A673 (cell line): ENCODE measurements at regions not wholly inside any gene's neighbourhood (a gene's known extent, or its start where the extent isn't known, plus 50 kb on each side); places are given as distances from the start of the nearest gene placed in this dataset.

Experiments
- BruUV-seq: library from RNA; stranded (reverse); fragments of 400-500 nt; replicated peaks from 2 replicates; lab custom pipeline; 2021; lab: Mats Ljungman, UMichigan
- CTCF ChIA-PET: fragments of 300-600 bp; sonication (Branson Sonifier 250); formaldehyde crosslinking; loops from one replicate; lab custom pipeline; 2022; ENCODE audit warnings: antibody characterized with exemption; lab: Charles Lee
- POLR2A ChIA-PET: fragments of 300-600 bp; sonication (Branson Sonifier 250); formaldehyde crosslinking; loops from one replicate; lab custom pipeline; 2022; ENCODE audit warnings: antibody characterized with exemption; ENCODE audit not compliant: low non-redundant PET; lab: Charles Lee
- DNase-seq: peaks from one replicate; pipeline ENCODE4 v3.0.0-alpha.2; 2015; ENCODE audit warnings: low spot score
- H3K27ac ChIP-seq: fragments of 200-600 bp; sonication (generic); 2 replicates; pipeline ENCODE4 v1.5.1; 2016; ENCODE audit warnings: mixed run types, low read depth, mild to moderate bottlenecking, mixed read lengths, antibody characterized with exemption, low read length; ENCODE audit not compliant: poor library complexity, severe bottlenecking
- H3K27me3 ChIP-seq: fragments of 200-600 bp; sonication (generic); replicated peaks from 2 replicates; pipeline ENCODE4 v1.6.1; 2017; ENCODE audit warnings: mixed run types, low read depth, mild to moderate bottlenecking, mixed read lengths, antibody characterized with exemption, low read length; ENCODE audit not compliant: insufficient read depth, poor library complexity
- H3K36me3 ChIP-seq: fragments of 200-600 bp; sonication (generic); 2 replicates; pipeline ENCODE4 v1.6.1; 2016; ENCODE audit warnings: mixed run types, mild to moderate bottlenecking, mixed read lengths, antibody characterized with exemption, low read length; ENCODE audit not compliant: insufficient read depth, poor library complexity, severe bottlenecking
- H3K4me1 ChIP-seq: fragments of 200-600 bp; sonication (generic); 2 replicates; pipeline ENCODE4 v1.6.1; 2017; ENCODE audit warnings: mixed run types, mild to moderate bottlenecking, mixed read lengths, antibody characterized with exemption, low read length; ENCODE audit not compliant: insufficient read depth, poor library complexity, severe bottlenecking
- H3K4me3 ChIP-seq: fragments of 200-600 bp; sonication (generic); 2 replicates; pipeline ENCODE4 v1.5.1; 2016; ENCODE audit warnings: low read depth, mixed run types, mild to moderate bottlenecking, mixed read lengths, low read length; ENCODE audit not compliant: poor library complexity, severe bottlenecking
- H3K9me3 ChIP-seq: fragments of 200-600 bp; sonication (generic); 2 replicates; pipeline ENCODE4 v1.6.1; 2016; ENCODE audit warnings: mixed run types, low read depth, mild to moderate bottlenecking, mixed read lengths, antibody characterized with exemption, low read length; ENCODE audit not compliant: poor library complexity, severe bottlenecking
- EZH2 ChIP-seq: fragments of 200-600 bp; sonication (generic); IDR thresholded peaks from 2 replicates; pipeline ENCODE4 v1.6.1; 2017; ENCODE audit warnings: borderline replicate concordance, low read depth, mild to moderate bottlenecking, mixed read lengths, antibody characterized with exemption, low read length; ENCODE audit not compliant: poor library complexity, severe bottlenecking
- intact Hi-C: fragments of 100-400 bp; cut with micrococcal nuclease; formaldehyde crosslinking; loops from one replicate; pipeline ENCODE4 v1.10.0; 2022; ENCODE audit not compliant: unreplicated experiment
- TF ChIP-seq, protein P1 (sequence below): fragments of 300-800, 200-600 bp; sonication (generic); conservative IDR thresholded peaks from 2 replicates; pipeline ENCODE4 v1.5.1; 2017; ENCODE audit warnings: low read depth, mild to moderate bottlenecking, antibody characterized with exemption, low read length, moderate library complexity, mixed read lengths

DNA sequence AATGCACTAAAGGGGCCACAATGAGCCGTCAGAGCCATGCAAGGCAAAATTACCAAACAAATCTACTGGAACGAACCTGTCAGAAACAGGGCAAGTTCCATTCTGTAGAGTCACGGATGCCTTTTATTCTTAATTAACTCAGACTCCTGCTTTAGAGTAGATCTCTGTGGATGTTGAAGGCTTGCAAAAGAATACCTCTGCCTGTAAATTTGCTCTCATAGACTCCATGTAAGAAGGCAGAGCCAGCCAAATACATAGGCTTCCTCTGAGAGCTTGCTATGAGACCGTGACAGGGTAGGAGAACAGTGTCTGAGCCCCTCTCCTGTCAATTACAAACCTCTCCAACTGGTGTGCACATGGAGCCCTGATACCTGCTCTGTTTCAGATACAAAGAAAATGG, 787.9 kb upstream of the POM121L12 start:
- DNase-seq, result no peak
- H3K36me3 ChIP-seq, result no peaks in the 10 kb centered on the region
- peaks cover 42% of the 10 kb centered on the region for H3K9me3 ChIP-seq
- intact Hi-C loops, result no loop called here
- no peaks in the 10 kb centered on the region for H3K27me3 ChIP-seq
- BruUV-seq, result no TSS peak
- CTCF ChIA-PET, result no interaction called here
- TF ChIP-seq, protein P1, sequence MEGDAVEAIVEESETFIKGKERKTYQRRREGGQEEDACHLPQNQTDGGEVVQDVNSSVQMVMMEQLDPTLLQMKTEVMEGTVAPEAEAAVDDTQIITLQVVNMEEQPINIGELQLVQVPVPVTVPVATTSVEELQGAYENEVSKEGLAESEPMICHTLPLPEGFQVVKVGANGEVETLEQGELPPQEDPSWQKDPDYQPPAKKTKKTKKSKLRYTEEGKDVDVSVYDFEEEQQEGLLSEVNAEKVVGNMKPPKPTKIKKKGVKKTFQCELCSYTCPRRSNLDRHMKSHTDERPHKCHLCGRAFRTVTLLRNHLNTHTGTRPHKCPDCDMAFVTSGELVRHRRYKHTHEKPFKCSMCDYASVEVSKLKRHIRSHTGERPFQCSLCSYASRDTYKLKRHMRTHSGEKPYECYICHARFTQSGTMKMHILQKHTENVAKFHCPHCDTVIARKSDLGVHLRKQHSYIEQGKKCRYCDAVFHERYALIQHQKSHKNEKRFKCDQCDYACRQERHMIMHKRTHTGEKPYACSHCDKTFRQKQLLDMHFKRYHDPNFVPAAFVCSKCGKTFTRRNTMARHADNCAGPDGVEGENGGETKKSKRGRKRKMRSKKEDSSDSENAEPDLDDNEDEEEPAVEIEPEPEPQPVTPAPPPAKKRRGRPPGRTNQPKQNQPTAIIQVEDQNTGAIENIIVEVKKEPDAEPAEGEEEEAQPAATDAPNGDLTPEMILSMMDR, result no peak
- no peak for TF ChIP-seq EZH2
- POLR2A ChIA-PET, result no interaction called here
- no peaks in the 10 kb centered on the region for H3K4me1 ChIP-seq
- H3K27ac ChIP-seq, result no peak overlapping the region
- no peak overlapping the region for H3K4me3 ChIP-seq

GRCh38 chr7:52243685-52244084, 791.7 kb upstream of the POM121L12 start:
- BruUV-seq, result no TSS peak
- H3K27ac ChIP-seq, result no peak overlapping the region

DNA sequence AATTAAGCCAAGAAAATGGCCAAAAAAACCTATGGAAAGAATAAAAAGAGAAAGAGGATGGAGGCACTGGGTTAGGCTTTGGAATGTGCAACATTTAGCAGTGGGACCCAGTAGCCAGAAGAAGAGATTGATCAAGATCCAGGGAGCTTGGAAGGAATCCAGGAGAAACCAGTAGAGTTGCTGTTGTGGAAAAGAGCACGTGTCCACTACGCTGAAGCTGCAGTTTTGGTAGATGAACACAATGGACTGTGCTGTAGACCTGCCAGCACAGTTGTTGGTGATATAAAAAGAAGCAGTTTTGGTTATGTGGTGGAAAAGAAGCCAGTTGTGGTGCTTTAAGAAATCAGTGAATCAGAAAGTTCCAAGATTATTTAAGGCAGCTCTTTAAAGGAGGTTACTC, 802.2 kb upstream of the POM121L12 start:
- intact Hi-C loops, result no loop called here
- H3K9me3 ChIP-seq, result peaks cover 54% of the 10 kb centered on the region
- H3K36me3 ChIP-seq, result no peaks in the 10 kb centered on the region
- POLR2A ChIA-PET, result no interaction called here
- CTCF ChIA-PET, result no interaction called here
- H3K4me1 ChIP-seq, result no peaks in the 10 kb centered on the region
- H3K27me3 ChIP-seq, result no peaks in the 10 kb centered on the region
- BruUV-seq, result no TSS peak
- no peak for TF ChIP-seq EZH2
- TF ChIP-seq, protein P1, result no peak
- H3K4me3 ChIP-seq, result no peak overlapping the region
- no peak overlapping the region for H3K27ac ChIP-seq
- DNase-seq, result no peak

More at GRCh38 chr7:52243685-52244084, 791.7 kb upstream of the POM121L12 start:
- H3K36me3 ChIP-seq, result no peaks in the 10 kb centered on the region
- TF ChIP-seq, protein P1, result no peak
- TF ChIP-seq EZH2, result no peak
- H3K9me3 ChIP-seq, result peaks cover 29% of the 10 kb centered on the region
- ChIA-PET CTCF (no interaction called here), POLR2A (no interaction called here)
- H3K27me3 ChIP-seq, result no peaks in the 10 kb centered on the region
- H3K4me1 ChIP-seq, result no peaks in the 10 kb centered on the region
- DNase-seq, result no peak
- intact Hi-C loops, result no loop called here
- H3K4me3 ChIP-seq, result no peak overlapping the region
